Omental fat pad (tissue), 3 donors: ENCODE measurements at regions not wholly inside any gene's neighbourhood (a gene's known extent, or its start where the extent isn't known, plus 50 kb on each side); places are given as distances from the start of the nearest gene placed in this dataset.
"Not testable (repeated sequence)": the region's sequence is repeated elsewhere in the genome, so short reads cannot be mapped to it uniquely, and the experiment has no call there.

Source experiments
- ATAC-seq: fragments of 150-250 bp; one replicate; pipeline ENCODE4 v1.9.1; 2016; ENCODE audit warnings: mild to moderate bottlenecking, moderate library complexity; ENCODE audit not compliant: low FRiP score
- DNase-seq: peaks from one replicate; pipeline ENCODE4 v3.0.0-alpha.2; 2019; ENCODE audit warnings: low spot score
- CTCF ChIP-seq, 3 donors: fragments of 450-650 bp; IDR thresholded peaks; one replicate each; pipeline ENCODE4 v1.5.1; 2016 to 2017; ENCODE audit warnings: antibody characterized with exemption in 3 of 3, mild to moderate bottlenecking in 3 of 3, moderate library complexity in 2 of 3

- no peak for TF ChIP-seq CTCF (IDR thresholded peaks at IDR 0.05)
- ATAC-seq, result no peak
- DNase-seq, result no peak
These were observed 646.6 kb downstream of the ANKRD50 start for GRCh38 chr4:124065936-124066335.

- no peak for ATAC-seq
- no peak for TF ChIP-seq CTCF (IDR thresholded peaks at IDR 0.05)
- DNase-seq, result no peak
These were observed 645.9 kb downstream of the ANKRD50 start for GRCh38 chr4:124066595-124066994.

- no peak for ATAC-seq
These were observed 645.5 kb downstream of the ANKRD50 start for GRCh38 chr4:124067046-124067445.

GRCh38 chr4:124070688-124071484 lies 641.6 kb downstream of the ANKRD50 start:
- ATAC-seq (no peak), DNase-seq (no peak)
- TF ChIP-seq CTCF (IDR thresholded peaks at IDR 0.05), result no peak

More at GRCh38 chr4:124067046-124067445, 645.5 kb downstream of the ANKRD50 start:
- no peak for TF ChIP-seq CTCF (IDR thresholded peaks at IDR 0.05)
- no peak for DNase-seq

GRCh38 chr4:124075276-124075675 lies 637.3 kb downstream of the ANKRD50 start:
- not testable (repeated sequence) for DNase-seq, ATAC-seq

GRCh38 chr4:124079174-124079780 lies 633.3 kb downstream of the ANKRD50 start:
- DNase-seq, result no peak
- TF ChIP-seq CTCF (IDR thresholded peaks at IDR 0.05), result no peak
- ATAC-seq, result no peak

- ATAC-seq, result no peak
- DNase-seq, result no peak
- TF ChIP-seq CTCF (IDR thresholded peaks at IDR 0.05), result no peak
These were observed 628.8 kb downstream of the ANKRD50 start for GRCh38 chr4:124083711-124084110.
